CD4-positive, alpha-beta T cell treated with Interleukin-21 for 1 hour (primary cell): ENCODE measurements at regions not wholly inside any gene's neighbourhood (a gene's known extent, or its start where the extent isn't known, plus 50 kb on each side); places are given as distances from the start of the nearest gene placed in this dataset.

Experiments
- DNase-seq: peaks from one replicate; pipeline ENCODE4 v3.0.0-alpha.2; 2020

DNA sequence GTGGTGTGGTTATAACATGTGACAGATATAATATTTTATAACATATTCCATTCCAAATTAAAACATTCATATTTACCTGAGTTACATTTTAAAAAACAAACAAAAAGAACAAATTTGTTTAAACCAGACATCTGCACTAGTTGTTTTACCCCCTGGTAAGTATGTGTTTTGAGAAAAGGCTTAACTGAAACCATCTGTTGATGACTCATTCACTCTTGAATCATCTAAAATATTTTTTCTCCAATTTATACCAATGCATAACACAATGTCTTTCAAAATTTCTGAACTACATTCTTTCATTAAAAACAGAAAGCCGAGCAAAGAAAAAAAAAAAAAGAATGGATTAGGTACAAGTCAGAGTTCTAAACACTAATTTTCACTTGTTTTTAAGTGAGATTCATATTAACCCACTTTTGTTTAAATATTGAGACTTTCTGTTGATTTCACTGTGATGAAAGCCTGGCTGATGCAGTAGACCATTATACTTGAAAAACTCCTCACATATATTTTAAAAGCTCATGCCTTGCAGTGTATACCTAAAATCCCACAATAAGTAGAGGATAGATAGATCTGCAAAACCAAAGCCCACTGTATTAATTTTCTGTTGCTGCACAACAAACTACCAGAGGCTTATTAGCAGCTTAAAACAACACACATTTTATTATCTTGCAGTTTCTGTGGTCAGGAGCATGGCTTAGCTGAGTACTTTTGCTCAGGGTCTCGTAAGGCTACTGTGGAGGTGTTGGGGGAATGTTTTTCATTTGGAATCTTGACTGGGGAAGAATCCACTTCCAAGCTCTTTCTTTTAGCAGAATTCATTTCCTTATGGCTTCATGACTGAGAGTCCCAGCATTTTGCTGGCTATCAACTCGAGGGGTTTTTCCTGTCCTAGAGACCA is 221.5 kb downstream of the PCDH18 start:
- DNase-seq, result no peak

DNA sequence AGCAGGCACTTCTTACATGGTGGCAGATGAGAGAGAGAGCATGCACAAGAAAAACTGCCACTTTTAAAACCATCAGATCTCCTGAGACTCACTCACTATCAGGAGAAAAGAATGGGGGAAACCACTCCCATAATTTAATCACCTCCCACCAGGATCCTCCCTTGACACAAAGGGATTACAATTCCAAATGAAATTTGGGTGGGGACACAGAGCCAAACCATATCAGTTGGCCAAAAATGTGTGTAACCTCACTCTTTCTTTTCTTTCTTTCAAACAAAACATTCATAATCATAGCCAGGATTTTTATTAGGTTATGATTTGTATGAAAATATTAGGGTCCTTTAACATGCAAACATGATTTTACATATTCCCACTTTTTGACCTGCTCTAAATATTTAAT is 222.1 kb downstream of the PCDH18 start:
- no peak for DNase-seq

DNA sequence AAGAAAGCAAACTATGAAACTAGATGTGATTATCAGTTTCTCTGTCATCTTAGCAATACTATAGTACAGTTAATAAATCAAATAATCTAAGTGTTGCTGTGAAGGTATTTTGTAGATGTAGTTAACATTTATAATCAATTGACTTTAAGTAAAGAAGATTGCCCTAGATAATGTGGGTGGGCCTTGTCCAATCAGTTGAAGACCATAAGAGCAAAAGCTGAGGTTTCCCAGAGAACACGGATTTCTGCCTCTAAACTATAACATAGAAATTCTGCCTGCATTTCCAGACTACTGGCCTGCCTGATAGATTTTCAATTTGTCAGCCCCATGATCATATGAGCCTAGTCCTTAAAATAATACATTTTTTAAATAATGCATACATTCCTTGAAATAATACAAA is 222.9 kb downstream of the PCDH18 start:
- DNase-seq, result no peak

DNA sequence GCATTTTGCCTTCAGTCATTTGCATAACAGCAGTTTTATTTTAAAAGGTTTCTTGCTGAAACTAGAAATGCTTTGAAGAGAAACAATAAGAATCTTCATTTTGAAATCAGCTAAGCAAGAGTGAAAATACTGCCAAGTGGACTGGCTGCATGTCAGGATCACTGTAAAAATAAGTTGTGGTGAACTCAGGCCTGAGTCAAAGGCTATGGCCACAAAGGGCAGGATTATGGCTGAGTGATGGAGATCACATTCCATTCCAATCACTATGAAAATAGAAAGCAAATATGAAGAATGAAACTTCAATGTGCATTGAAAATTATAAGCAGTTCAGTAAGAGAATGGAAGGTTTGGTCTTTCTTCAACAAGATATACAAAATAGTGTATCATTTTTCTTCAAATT is 224.5 kb downstream of the PCDH18 start:
- no peak for DNase-seq

DNA sequence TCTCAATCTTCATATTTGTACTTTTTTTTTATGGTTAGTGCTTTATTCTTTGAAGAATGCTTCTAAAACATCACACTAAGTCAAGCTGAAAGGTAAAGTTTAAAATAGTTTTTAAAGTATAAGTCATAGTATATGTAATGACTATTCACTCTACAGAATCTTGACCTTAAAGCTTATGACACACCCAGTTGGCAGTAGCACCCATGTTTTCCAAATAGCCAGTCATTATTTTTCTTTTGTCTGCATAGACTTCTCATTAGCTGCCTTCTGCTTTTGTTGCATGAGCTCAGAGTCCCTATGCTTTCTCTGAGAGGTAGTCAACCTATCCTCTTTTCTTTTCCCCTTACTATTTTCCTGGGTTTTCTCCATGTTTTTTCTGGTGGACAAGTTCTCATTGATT is 231.5 kb downstream of the PCDH18 start:
- no peak for DNase-seq

DNA sequence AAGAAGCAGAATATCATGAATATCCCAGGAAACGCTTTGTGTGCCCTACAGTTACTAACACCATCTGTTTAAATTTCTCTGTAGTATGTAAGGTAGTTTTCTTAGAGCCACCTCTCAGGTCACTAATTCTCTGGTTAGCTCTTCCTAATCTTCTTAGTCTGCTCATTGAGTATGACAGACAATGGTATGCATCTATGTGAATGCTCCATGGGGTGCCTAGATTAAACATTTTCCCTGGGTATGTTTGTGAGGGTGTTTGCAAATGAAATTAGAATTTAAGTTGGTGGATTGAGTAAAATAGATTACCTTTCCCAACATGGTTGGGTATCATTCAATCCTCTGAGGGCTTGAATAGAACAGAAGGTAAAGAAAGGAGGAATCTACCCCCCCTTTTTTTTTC is 233.0 kb downstream of the PCDH18 start:
- no peak for DNase-seq

DNA sequence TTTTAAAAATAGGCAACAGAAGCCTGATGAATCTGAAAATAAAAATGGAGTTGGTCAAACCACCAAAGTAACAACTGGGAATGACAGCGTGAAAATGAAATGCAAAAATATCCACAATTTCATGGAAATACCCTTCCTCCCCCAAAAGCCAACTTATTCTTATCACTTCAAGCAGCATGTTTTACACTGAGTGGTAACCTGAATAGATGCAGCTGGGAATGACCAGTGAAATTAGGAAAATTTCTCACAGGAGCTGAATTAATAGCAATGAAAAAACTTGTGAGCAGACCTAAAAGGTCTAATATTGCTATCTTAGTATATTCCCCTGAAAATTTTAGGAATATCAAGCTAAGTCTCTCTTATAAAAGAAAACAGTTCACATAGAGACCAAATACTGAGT is 239.0 kb downstream of the PCDH18 start:
- no peak for DNase-seq

DNA sequence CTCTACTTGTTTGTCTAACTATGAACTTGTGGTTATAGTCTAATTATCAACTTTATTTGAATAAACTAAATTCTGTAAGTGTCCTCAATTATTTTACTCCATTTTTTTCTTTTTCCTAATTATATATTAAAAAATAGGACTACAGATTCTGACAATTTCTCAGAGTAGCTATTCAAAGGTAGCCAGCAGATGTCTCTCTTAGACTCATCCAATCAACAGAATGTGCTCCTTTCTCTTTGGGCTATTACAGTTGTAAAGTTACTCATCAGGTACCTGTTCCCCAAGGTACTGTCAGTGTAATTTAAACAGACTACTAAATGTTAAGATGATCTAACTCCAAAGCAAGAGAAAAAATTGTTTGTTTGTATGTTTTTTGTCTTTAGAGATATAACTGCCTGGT is 248.6 kb downstream of the PCDH18 start:
- no peak for DNase-seq

DNA sequence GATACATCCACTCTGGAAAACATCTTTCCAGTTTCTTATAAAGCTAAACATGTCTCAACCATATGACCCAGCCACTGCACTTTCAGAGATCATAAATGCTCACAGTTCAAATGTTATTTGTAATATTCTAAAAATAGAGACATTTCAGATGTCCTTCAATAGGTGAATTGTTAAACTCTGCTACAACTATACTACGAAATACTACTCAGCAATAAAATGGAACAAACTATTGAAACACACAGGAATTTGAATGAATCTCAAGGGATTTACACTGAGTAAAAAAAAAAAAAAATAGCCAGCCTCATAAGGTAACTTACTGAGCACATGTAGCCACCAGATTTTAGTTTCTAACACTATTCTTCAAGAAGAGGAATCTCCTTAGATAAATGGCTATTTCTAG is 253.9 kb downstream of the PCDH18 start:
- DNase-seq, result no peak

DNA sequence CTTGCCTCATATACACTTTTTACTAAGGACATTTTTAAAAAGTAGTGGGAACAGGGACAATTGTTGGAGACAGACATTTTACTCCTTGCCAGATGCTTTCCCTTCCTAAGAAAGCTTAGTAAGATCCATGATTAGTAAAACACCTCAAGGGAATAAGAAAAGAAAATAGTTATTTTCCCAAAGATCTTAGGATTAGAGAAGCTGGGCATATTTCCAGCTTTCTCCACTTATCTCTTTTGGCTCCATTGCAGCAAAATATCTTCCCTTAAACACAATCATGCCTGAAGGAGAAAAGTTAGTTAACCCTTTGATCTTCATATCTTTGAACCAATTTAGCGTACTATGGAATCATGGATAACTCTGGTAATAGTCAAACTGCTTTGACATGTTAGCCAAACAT is 257.9 kb downstream of the PCDH18 start:
- no peak for DNase-seq

DNA sequence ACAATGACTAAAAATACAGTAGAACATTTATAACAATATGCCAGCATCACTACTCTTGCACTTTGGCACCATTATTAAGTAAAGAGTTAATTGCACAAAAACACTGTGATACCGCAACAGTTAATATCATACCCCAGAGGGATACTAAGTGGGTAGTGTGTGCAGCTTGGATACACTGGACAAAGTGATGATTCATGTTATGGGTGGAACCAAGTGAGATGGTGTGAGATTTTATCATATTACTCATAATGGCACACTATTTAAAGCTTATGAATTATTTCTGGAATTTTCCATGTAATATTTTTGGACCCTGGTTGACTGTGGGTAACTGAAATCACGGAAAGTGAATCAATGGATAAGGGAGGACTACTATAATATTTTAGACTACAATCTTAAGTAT is 265.3 kb downstream of the PCDH18 start:
- no peak for DNase-seq

DNA sequence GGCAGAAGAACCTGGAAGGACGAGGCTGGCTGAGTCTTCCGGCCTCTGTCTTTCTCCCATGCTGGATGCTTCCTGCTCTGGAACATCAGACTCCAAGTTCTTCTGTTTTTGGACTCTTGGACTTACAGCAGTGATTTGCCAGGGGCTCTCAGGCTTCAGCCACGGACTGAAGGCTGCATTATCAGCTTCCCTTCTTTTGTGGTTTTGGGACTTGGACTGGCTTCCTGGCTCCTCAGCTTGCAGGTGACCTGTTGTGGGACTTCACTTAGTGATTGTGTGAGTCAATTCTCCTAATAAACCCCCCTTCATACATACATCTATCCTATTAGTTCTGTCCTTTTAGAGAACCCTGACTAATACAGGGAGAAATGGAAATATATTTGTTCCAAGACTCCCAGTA is 265.8 kb downstream of the PCDH18 start:
- DNase-seq, result no peak

DNA sequence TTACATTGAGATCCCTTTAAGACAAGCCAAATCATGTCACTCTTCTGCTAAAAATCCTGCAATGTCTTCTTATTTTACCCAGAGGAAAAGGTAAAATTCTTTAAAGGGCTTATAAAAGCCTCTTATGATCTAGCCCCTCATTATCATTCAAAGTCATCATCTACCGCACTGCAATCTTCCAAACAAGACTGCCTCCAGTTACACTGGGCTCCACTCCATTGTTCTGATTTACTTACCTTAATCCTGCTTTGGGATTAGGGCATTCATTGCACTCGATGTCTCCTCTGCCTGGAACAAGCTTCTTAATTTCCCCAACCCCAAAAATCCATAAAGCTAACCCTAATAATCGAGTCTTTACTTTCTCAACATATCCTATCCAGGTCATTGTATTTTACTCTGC is 269.1 kb downstream of the PCDH18 start:
- DNase-seq, result no peak

DNA sequence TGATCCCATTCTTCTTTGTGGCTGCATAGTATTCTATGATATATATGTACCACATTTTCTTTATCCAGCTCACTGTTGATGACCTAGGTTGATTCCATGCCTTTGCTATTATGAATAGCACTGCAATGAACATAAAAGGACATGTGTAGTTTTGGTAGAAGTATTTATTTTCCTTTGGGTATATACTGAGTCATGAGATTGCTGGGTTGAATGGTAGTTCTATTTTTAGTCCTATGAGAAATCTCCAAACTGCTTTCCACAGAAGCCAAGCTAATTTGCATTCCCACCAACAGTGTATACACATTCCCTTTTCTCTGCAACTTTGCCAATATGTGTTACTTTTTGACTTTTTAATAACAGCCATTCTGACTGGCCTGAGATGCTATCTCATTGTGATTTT is 278.3 kb downstream of the PCDH18 start:
- DNase-seq, result no peak

DNA sequence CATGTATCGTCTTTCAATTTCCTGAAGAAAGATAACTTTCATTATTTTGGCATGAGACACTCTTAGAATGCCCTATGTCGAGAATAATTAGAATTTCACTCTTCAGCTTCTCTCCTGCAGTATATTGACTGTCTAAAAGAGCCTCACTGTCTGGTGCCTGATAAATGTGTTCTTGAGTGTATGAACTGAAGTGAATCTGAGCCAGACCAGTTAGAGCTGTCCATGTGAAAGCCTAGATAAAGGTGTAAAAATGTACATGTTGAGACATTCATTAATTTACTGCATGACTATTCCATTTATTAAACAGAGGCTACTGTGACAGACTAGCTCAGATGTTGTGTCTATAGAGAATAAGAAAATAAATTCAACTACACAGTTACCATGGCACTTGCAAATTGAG is 283.2 kb downstream of the PCDH18 start:
- DNase-seq, result no peak

DNA sequence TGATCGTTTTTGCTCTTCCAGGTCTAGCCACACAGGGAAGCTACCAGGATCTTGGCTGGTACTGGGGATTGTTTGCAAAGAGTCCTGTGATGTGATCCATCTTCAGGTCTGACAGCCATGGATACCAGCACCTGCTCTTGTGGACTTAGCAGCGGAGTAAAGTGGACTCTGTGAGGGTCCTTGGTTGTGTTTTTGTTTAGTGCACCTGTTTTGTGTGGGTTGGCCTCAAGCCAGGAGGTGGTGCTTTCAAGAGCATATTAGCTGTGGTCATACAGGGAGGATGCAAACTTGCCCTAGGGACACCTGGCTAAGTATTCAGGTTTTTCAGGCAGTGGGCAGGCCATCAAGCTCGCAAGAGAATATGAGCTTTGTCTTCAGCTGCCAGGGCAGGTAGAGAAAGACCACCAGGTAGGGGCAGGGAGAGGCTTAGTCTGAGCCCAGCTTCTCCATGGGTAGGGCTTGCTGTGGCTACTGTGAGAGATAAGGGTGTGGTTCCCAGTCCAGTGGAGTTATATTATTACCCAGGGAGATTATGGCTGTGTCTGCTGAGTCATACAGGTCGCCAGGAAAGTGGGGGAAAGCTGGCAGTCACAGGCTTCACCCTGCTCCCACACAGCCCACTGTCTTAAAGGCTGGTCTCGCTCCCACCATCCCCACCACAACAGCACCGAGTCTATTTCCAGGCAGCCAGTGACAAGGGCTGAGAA is 293.7 kb downstream of the PCDH18 start:
- no peak for DNase-seq

DNA sequence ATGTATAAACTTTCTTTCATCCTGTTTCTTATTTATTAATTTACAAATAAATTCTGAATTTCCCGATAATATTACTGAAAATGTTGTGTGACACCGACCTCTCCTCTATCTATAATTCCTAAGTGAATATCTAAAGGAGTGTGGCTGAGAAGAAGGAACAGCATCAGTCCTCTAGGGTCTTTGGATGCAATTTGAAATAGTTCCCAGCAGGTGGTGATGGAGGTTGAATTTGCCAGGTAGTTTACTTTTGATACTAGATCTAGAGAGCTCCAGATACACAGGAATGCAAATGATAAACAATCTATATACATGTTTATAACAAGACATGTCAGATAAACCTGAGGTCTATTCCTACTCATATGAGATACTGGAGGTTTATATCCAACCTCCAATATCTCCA is 305.4 kb downstream of the PCDH18 start:
- DNase-seq, result no peak

DNA sequence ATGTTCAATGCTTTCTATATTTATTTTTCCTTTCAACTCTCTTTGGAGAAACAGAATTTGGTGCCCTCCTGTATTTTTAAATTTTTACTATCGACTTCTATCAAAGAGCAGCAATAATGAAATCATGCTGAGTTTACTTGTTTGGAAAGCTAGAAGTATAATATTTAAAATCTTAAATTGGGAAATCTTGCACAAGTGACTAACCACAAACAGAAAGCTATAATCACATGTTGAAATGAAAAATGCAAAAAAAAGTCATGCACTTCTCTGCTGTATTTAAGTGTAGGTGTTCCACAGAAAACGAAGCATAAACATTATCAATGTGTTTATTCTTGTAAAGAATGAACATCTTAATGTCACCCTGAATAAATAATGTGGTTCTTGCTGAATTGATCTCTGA is 306.1 kb downstream of the PCDH18 start:
- no peak for DNase-seq

DNA sequence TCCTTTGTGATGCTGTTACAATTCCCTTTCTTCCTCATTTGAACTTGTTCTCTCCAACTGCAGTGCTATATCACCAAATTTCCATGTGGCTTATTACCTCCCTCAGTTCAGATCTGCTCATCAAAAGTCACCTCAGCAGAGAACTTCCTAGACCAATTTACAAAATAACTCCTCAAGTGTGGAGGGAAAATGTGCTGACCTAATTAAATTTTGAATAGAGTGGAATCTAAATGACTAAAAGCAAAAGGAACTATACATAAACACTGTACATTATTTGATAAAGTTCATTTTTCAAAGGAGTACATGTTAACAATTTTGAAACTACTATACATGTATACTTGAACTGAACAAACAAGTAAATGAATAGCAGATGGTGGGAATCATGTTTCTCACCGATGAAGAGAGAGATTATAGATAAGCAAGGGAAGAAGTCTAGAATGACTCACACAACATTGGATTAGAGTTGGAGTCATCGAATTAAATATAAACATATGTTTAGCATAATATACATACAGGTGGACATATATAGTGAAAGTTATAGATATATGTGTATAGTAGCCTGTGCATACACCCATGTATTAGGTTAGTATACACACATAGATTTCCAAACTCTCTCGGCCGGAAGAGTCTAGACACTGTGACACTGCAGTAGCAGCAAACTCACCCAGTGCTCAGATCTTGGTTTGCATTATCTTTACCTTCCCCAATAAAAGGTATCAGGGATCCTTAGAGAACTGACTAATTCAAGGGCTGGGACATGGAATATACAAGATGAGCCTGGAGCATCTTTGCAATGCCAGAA is 318.7 kb downstream of the PCDH18 start:
- no peak for DNase-seq

DNA sequence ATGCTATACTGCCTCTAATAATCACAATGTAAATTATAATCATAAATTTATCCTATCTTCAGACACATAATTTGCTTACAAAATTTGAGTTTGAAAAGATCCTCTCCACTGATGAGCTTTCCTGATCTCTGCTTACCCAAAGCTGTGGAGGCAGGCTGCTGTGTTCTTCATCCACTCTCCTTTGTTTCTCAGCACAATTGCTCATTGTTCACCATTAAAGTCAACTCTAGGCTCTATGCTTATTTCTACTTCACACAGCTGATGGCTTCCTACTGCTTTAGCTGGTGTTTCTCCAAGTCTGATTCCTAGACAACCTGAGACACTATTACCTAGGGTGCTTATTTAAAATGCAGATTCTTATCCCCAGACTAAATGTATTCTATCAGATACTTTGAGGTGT is 319.7 kb downstream of the PCDH18 start:
- no peak for DNase-seq

DNA sequence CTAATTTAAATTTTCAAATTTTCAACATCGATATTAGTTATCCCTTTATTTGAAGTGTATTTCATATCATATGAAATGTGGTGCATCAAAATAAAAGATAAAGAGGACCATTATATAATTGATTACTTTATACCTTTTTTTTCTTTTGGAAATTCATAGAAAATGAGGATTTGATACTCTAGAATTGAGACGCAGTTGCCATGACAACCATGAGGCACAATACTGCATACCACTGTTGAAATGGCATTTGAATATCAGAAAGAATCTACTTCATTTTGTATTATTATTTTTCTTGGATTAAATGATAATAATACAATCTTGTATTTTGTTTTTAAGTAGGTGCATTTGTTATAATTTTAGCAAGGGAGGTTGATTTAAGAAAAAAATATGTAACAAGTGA is 323.1 kb downstream of the PCDH18 start:
- DNase-seq, result no peak

DNA sequence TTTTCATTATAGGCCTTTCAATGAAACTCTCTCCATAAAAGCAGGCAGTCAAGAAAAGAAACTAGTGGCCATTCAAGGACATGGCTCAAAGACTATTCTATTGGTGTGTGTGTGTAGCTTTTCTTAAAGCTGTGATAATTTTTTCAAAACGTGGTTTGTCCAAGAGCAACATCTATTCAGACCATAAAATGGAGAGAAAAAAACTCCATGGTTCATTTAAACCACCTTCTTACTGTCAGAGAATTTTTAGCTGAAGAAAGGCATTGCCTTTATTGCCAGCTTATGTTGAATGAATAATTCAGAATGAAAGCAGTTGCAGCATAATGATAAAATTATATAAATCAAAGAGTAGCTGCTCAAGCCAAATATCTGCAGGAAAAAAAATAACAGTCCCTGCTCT is 325.5 kb downstream of the PCDH18 start:
- no peak for DNase-seq

DNA sequence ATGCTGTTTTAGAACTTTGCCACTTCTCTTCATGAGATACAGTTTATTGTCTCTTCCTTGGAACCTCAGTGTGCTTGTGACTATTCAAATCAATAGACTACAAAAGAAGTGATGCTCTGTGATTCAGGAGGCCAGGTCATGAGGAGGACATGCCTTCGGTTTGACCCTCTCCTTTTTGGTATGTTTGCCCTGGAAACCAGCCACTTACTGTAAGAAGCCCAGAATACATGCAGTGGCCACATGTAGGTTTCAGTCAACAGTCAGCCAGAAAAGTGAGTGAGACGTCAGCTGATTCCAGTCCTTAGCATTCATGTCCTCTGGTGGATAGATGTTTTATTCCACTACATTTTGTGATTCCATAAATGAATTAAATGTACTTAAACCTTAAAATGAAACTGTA is 328.7 kb downstream of the PCDH18 start:
- no peak for DNase-seq

DNA sequence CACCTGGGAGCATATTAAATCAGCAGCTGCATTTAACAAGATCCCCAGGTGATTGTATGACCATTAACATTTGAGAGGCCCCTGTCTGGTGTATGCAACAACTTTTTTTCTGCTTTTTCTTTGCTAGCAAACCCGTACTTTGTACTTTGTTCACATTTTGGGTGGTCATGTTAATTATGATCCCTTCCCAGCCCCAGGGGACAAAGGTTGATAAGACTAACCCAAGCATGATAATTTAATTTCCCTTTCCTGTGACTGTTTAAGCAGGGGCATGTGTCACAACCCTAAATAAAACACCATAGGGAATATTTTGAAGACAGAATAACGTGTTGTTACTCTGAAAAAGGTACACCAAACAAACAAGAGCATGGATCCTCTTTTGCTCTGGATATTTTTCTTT is 332.0 kb downstream of the PCDH18 start:
- DNase-seq, result no peak
